ENCODE measurements at regions not wholly inside any gene's neighbourhood (a gene's known extent, or its start where the extent isn't known, plus 50 kb on each side); places are given as distances from the start of the nearest gene placed in this dataset.

GRCh38 chr12:19886065-19886464 lies 446.8 kb downstream of the AEBP2 start:
- H3K79me2 ChIP-seq (ENCODE audit: control insufficient read depth, insufficient read depth, low read length): no peaks in the 10 kb centered on the region
- H3K27me3 ChIP-seq (ENCODE audit: control insufficient read depth in 2 of 2, insufficient read depth in 2 of 2, low read length in 2 of 2): no peaks in the 10 kb centered on the region
- BruUV-seq (replicated peaks): no TSS peak
- DNase-seq (ENCODE audit: extremely low read depth in 1 of 4, low spot score in 3 of 4) (no peak), FAIRE-seq (no peak), ATAC-seq (no peak)
- intact Hi-C loops (cut with micrococcal nuclease): no loop called here
- H3K4me1 ChIP-seq (replicated peaks in 1 of 2; ENCODE audit: control insufficient read depth in 2 of 2, insufficient read depth in 2 of 2, low read length in 2 of 2): no peaks in the 10 kb centered on the region
- H3K27ac ChIP-seq (ENCODE audit: extremely low read depth, low read depth, low read length): no peak overlapping the region
- no peak overlapping the region for H3K4me3 ChIP-seq
- no peak for TF ChIP-seq NR3C1 (CRISPR knock-in tag; IDR thresholded peaks at IDR 0.05)
- TF ChIP-seq ZFP91 (CRISPR knock-in tag; IDR thresholded peaks at IDR 0.05): no peak
- TF ChIP-seq ZNF184 (CRISPR knock-in tag; IDR thresholded peaks at IDR 0.05): no peak
- no peak for TF ChIP-seq E2F1 (CRISPR knock-in tag; IDR thresholded peaks at IDR 0.05)
- TF ChIP-seq ZNF766 (CRISPR knock-in tag; conservative IDR thresholded peaks at IDR 0.05): no peak
- TF ChIP-seq ZNF436 (CRISPR knock-in tag; IDR thresholded peaks at IDR 0.05): no peak
- TF ChIP-seq MCM5 (IDR thresholded peaks at IDR 0.05; ENCODE audit: low read depth): no peak
- TF ChIP-seq SMC3 (conservative IDR thresholded peaks at IDR 0.05; ENCODE audit: insufficient read depth, low read depth, low read length): no peak
- no peak for TF ChIP-seq SAP30 (IDR thresholded peaks at IDR 0.05; ENCODE audit: borderline replicate concordance, insufficient read depth, low read depth, low read length, poor library complexity, severe bottlenecking)
- TF ChIP-seq ARID2 (IDR thresholded peaks at IDR 0.05): no peak
- TF ChIP-seq ZNF445 (CRISPR knock-in tag; IDR thresholded peaks at IDR 0.05; ENCODE audit: low read depth): no peak
- TF ChIP-seq ZNF274 (IDR thresholded peaks at IDR 0.05; ENCODE audit: borderline replicate concordance, low read depth, low read length): no peak
- no peaks in the 10 kb centered on the region for H3K9me3 ChIP-seq (replicated peaks; ENCODE audit: control insufficient read depth, insufficient read depth, low read depth, low read length)
- no peak overlapping the region for H3K9ac ChIP-seq (ENCODE audit: insufficient read depth in 1 of 2, low read depth in 2 of 2, low read length in 2 of 2)
- WGBS (ENCODE audit: insufficient coverage, low coverage, missing lambda C conversion rate): 4% methylated on average over 4 of the region's 4 CpGs
- no peaks in the 10 kb centered on the region for H4K20me1 ChIP-seq (replicated peaks; ENCODE audit: control insufficient read depth, insufficient read depth, low read length)
- H3K36me3 ChIP-seq (ENCODE audit: control insufficient read depth, insufficient read depth, low read length): no peaks in the 10 kb centered on the region
- H3K4me2 ChIP-seq (ENCODE audit: insufficient read depth, low read length): no peak overlapping the region
- no peaks in the 10 kb centered on the region for H3K9me1 ChIP-seq (ENCODE audit: control insufficient read depth, insufficient read depth, low read length)
- POLR2A ChIA-PET: no interaction called here
- in situ Hi-C loops (cut with MboI): no loop called here
- CTCF ChIA-PET (ENCODE audit: low intra/inter-chr PET ratio): no interaction called here
- no peak overlapping the region for H2AFZ ChIP-seq (ENCODE audit: low read depth, low read length)

Data from K562 (cell line).